ENCODE measurements at regions not wholly inside any gene's neighbourhood (a gene's known extent, or its start where the extent isn't known, plus 50 kb on each side); places are given as distances from the start of the nearest gene placed in this dataset.

DNA sequence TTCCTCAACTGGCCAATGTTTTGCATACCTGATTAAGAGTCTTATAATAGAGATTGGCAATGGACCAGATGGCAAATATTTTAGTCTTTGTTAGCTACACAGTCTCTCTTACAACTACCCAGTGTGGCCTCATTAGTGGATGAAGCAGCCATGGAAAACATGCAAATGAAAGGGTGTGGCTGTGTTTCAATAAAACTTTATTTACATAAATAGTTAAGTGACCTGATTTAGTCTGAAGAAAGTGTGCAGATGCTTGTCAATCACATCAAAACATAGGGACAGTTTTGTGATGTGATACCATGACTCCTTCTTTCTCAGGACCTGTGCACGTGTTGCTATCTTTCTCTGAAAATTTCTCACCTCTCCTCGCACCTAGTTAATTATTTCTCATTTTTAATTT lies 309.8 kb upstream of the GRM7 start:
- no peak for DNase-seq
- Histone ChIP-seq H3K36me3 (replicated peaks) (no peaks in the 10 kb centered on the region), H3K27me3 (replicated peaks) (no peaks in the 10 kb centered on the region), H3K27ac (no peak overlapping the region), H3K4me3 (ENCODE audit: low read depth, low read length) (no peak overlapping the region)
- TF ChIP-seq, protein P1, sequence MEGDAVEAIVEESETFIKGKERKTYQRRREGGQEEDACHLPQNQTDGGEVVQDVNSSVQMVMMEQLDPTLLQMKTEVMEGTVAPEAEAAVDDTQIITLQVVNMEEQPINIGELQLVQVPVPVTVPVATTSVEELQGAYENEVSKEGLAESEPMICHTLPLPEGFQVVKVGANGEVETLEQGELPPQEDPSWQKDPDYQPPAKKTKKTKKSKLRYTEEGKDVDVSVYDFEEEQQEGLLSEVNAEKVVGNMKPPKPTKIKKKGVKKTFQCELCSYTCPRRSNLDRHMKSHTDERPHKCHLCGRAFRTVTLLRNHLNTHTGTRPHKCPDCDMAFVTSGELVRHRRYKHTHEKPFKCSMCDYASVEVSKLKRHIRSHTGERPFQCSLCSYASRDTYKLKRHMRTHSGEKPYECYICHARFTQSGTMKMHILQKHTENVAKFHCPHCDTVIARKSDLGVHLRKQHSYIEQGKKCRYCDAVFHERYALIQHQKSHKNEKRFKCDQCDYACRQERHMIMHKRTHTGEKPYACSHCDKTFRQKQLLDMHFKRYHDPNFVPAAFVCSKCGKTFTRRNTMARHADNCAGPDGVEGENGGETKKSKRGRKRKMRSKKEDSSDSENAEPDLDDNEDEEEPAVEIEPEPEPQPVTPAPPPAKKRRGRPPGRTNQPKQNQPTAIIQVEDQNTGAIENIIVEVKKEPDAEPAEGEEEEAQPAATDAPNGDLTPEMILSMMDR (IDR thresholded peaks at IDR 0.05; ENCODE audit: low read depth, low read length, missing control alignments), result no peak
- in situ Hi-C loops (cut with HindIII; ENCODE audit: low pct_ligation_motif_present, low sequenced_read_pairs), result no loop called here

DNA sequence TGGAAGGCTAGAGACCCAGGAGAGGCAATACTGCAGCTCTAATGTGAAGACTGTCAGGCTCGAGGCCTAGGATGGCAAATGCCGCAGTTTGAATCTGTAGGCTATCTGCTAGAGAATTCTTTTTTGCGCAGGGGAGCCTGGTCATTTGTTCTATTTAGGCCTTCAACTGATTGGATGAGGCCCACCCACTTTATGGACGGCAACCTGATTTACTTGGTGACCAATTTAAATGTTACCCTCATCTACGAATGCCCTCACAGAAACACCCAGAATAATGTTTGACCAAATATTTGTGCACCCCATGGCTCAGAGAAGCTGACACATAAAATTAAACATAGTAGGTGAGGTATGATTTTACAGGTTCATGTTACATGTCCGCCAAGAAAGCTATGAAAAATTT lies 300.7 kb upstream of the GRM7 start:
- no peak overlapping the region for H3K27ac ChIP-seq
- no peaks in the 10 kb centered on the region for H3K27me3 ChIP-seq (replicated peaks)
- TF ChIP-seq, protein P1 (IDR thresholded peaks at IDR 0.05; ENCODE audit: low read depth, low read length, missing control alignments), result no peak
- DNase-seq, result no peak
- no peak overlapping the region for H3K4me3 ChIP-seq (ENCODE audit: low read depth, low read length)
- no peaks in the 10 kb centered on the region for H3K36me3 ChIP-seq (replicated peaks)
- in situ Hi-C loops (cut with HindIII; ENCODE audit: low pct_ligation_motif_present, low sequenced_read_pairs), result no loop called here

DNA sequence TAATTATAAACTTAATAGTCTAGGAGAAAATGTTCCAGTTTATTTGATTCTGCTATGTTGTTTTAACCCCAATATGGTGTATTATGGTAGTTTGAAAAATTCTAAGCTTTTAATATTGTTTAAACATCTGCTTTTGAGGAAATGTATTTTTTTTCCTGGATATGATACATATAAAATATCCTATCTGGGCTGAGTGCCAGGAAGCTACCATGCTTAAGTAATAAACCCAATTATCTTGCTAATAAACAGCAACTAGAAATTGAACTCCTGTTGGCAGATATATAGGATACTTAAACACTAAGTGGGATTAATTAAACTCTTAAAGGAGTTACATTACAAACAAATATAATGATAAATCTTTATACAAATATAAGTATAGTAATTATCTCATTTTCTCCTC lies 293.7 kb upstream of the GRM7 start:
- no peak for DNase-seq
- H3K4me3 ChIP-seq (ENCODE audit: low read depth, low read length), result no peak overlapping the region
- in situ Hi-C loops (cut with HindIII; ENCODE audit: low pct_ligation_motif_present, low sequenced_read_pairs), result no loop called here
- TF ChIP-seq, protein P1 (IDR thresholded peaks at IDR 0.05; ENCODE audit: low read depth, low read length, missing control alignments), result no peak
- no peaks in the 10 kb centered on the region for H3K36me3 ChIP-seq (replicated peaks)
- H3K27ac ChIP-seq, result no peak overlapping the region
- no peaks in the 10 kb centered on the region for H3K27me3 ChIP-seq (replicated peaks)

DNA sequence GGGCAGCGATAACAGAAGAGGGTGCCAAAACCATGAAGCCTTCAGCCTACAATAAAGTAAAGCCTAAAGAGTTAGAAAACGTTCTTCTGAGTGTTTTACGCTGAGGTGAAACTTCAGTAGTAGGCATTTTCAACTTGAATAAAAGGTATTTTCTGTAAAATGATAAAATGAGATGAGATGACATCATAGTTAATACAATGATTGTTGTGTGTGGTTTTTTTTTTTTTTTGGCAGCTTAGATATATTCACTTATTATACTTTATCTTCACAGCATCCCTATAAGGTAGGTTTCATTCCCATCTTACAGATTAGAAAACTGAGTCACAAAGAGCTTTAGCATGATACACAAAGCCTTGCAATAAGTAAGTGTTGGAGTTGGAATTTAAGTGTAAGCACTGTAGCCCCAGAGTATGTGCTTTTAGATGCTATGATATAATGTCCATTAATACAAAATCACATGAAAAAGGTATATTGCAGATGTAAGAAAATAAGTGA lies 291.9 kb upstream of the GRM7 start:
- in situ Hi-C loops (cut with HindIII; ENCODE audit: low pct_ligation_motif_present, low sequenced_read_pairs), result no loop called here
- no peaks in the 10 kb centered on the region for H3K36me3 ChIP-seq (replicated peaks)
- no peak for DNase-seq
- no peak overlapping the region for H3K27ac ChIP-seq
- H3K4me3 ChIP-seq (ENCODE audit: low read depth, low read length), result no peak overlapping the region
- H3K27me3 ChIP-seq (replicated peaks), result no peaks in the 10 kb centered on the region
- TF ChIP-seq, protein P1 (IDR thresholded peaks at IDR 0.05; ENCODE audit: low read depth, low read length, missing control alignments), result no peak

DNA sequence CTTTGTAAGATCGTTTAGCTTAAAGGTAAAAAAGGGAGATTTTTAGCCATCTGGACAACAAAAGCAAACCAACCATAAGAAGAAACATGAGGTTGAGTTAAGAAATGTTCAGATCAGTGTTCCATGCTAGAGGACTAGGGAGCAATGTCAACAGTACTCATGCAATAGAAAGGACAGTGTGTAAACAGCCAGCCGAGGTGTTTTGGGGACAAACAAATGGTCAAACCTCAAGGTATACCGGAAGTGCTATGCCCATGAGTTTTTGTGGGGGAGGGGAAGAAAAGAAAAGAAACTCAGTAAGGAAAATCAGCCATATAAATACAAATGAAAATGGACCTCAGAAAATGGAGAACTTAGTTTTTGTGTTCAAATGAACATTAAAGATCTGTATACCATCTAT lies 289.5 kb upstream of the GRM7 start:
- Histone ChIP-seq H3K27me3 (replicated peaks) (no peaks in the 10 kb centered on the region), H3K36me3 (replicated peaks) (no peaks in the 10 kb centered on the region), H3K27ac (no peak overlapping the region), H3K4me3 (ENCODE audit: low read depth, low read length) (no peak overlapping the region)
- TF ChIP-seq, protein P1 (IDR thresholded peaks at IDR 0.05; ENCODE audit: low read depth, low read length, missing control alignments), result no peak
- in situ Hi-C loops (cut with HindIII; ENCODE audit: low pct_ligation_motif_present, low sequenced_read_pairs), result no loop called here
- DNase-seq, result no peak

DNA sequence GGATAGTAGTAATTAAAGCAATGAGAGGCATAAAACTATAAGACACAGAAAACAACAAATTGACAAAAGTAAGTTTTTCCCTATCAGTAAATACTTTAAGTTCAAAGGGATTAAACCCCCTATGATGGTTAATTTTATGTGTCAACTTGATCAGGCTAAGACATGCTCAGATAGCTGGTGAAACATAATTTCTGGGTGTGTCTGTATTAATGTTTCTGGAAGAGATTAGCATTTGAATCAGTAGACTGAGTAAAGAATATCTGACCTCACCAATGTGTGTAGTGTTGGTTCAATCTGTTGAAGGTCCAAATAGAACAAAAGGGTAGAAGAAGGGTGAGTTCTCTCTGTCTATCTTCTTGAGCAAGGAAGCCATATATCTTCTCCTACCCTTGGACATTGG lies 283.3 kb upstream of the GRM7 start:
- H3K36me3 ChIP-seq (replicated peaks), result no peaks in the 10 kb centered on the region
- H3K27ac ChIP-seq, result no peak overlapping the region
- in situ Hi-C loops (cut with HindIII; ENCODE audit: low pct_ligation_motif_present, low sequenced_read_pairs), result no loop called here
- DNase-seq, result no peak
- no peaks in the 10 kb centered on the region for H3K27me3 ChIP-seq (replicated peaks)
- H3K4me3 ChIP-seq (ENCODE audit: low read depth, low read length), result no peak overlapping the region
- TF ChIP-seq, protein P1 (IDR thresholded peaks at IDR 0.05; ENCODE audit: low read depth, low read length, missing control alignments), result no peak
